HUES64 (cell line): ENCODE measurements at regions not wholly inside any gene's neighbourhood (a gene's known extent, or its start where the extent isn't known, plus 50 kb on each side); places are given as distances from the start of the nearest gene placed in this dataset.

Experiments
- H3K27ac ChIP-seq: 2 replicates; pipeline ENCODE4 v1.7.0; 2013; ENCODE audit warnings: low read depth, low read length, inconsistent platforms
- H3K27me3 ChIP-seq: 2 replicates; pipeline ENCODE4 v1.6.1; 2013; ENCODE audit warnings: mild to moderate bottlenecking, low read length; ENCODE audit not compliant: insufficient read depth
- H3K36me3 ChIP-seq: 2 replicates; pipeline ENCODE4 v1.6.1; 2013; ENCODE audit warnings: mild to moderate bottlenecking, low read length; ENCODE audit not compliant: insufficient read depth
- H3K4me1 ChIP-seq: 2 replicates; pipeline ENCODE4 v1.6.1; 2013; ENCODE audit warnings: mild to moderate bottlenecking, low read length, moderate library complexity; ENCODE audit not compliant: insufficient read depth
- H3K4me3 ChIP-seq: 2 replicates; pipeline ENCODE4 v1.5.1; 2013; ENCODE audit warnings: mild to moderate bottlenecking, low read length, moderate library complexity
- H3K9ac ChIP-seq: 2 replicates; pipeline ENCODE4 v1.6.1; 2013; ENCODE audit warnings: mild to moderate bottlenecking, low read depth, low read length
- H3K9me3 ChIP-seq: 2 replicates; pipeline ENCODE4 v1.6.1; 2013; ENCODE audit warnings: low read depth, low read length; ENCODE audit not compliant: insufficient read depth
- WGBS: fragments of 150-250, 120-280 bp; methylation state at CpG from one replicate; pipeline ENCODE4 v1.1.7; 2013; ENCODE audit warnings: missing lambda C conversion rate; 5-methylcytosine and 5-hydroxymethylcytosine counted together

- no peak overlapping the region for H3K4me3 ChIP-seq
- no peak overlapping the region for H3K9ac ChIP-seq
- WGBS: 90% methylated on average over 5 of the region's 5 CpGs
- no peaks in the 10 kb centered on the region for H3K4me1 ChIP-seq
- H3K36me3 ChIP-seq: no peaks in the 10 kb centered on the region
- H3K9me3 ChIP-seq: no peaks in the 10 kb centered on the region
- H3K27me3 ChIP-seq: no peaks in the 10 kb centered on the region
- H3K27ac ChIP-seq: no peak overlapping the region
Measured at GRCh38 chr13:44810061-44810840, 179.0 kb downstream of the NUFIP1 start.

GRCh38 chr13:44809190-44809589, 180.1 kb downstream of the NUFIP1 start:
- H3K27ac ChIP-seq: no peak overlapping the region
- H3K27me3 ChIP-seq: no peaks in the 10 kb centered on the region
- no peaks in the 10 kb centered on the region for H3K4me1 ChIP-seq
- H3K9ac ChIP-seq: no peak overlapping the region
- 93% methylated on average over 9 of the region's 9 CpGs for WGBS
- H3K36me3 ChIP-seq: no peaks in the 10 kb centered on the region
- no peak overlapping the region for H3K4me3 ChIP-seq
- H3K9me3 ChIP-seq: no peaks in the 10 kb centered on the region

GRCh38 chr13:44808185-44808584, 181.1 kb downstream of the NUFIP1 start:
- Histone ChIP-seq H3K4me3 (no peak overlapping the region), H3K27ac (no peak overlapping the region), H3K36me3 (no peaks in the 10 kb centered on the region), H3K27me3 (no peaks in the 10 kb centered on the region), H3K4me1 (no peaks in the 10 kb centered on the region), H3K9me3 (no peaks in the 10 kb centered on the region), H3K9ac (no peak overlapping the region)
- 91% methylated on average over 1 of the region's 1 CpG for WGBS

GRCh38 chr13:44807449-44808034, 181.7 kb downstream of the NUFIP1 start:
- H3K36me3 ChIP-seq: no peaks in the 10 kb centered on the region
- no peak overlapping the region for H3K27ac ChIP-seq
- H3K27me3 ChIP-seq: no peaks in the 10 kb centered on the region
- no peak overlapping the region for H3K9ac ChIP-seq
- no peaks in the 10 kb centered on the region for H3K4me1 ChIP-seq
- no peak overlapping the region for H3K4me3 ChIP-seq
- no peaks in the 10 kb centered on the region for H3K9me3 ChIP-seq
- 96% methylated on average over 5 of the region's 5 CpGs for WGBS

GRCh38 chr13:44806826-44807225, 182.4 kb downstream of the NUFIP1 start:
- WGBS: 92% methylated on average over 10 of the region's 10 CpGs
- Histone ChIP-seq H3K27ac (no peak overlapping the region), H3K9ac (no peak overlapping the region), H3K27me3 (no peaks in the 10 kb centered on the region), H3K4me3 (no peak overlapping the region), H3K9me3 (no peaks in the 10 kb centered on the region), H3K4me1 (no peaks in the 10 kb centered on the region), H3K36me3 (no peaks in the 10 kb centered on the region)

- Histone ChIP-seq H3K36me3 (no peaks in the 10 kb centered on the region), H3K9me3 (no peaks in the 10 kb centered on the region), H3K4me1 (no peaks in the 10 kb centered on the region), H3K27me3 (no peaks in the 10 kb centered on the region), H3K4me3 (no peak overlapping the region), H3K9ac (no peak overlapping the region), H3K27ac (no peak overlapping the region)
- WGBS: 92% methylated on average over 4 of the region's 5 CpGs
Measured at GRCh38 chr13:44805585-44805984, 183.7 kb downstream of the NUFIP1 start.

GRCh38 chr13:44803390-44803789, 185.9 kb downstream of the NUFIP1 start:
- Histone ChIP-seq H3K9me3 (no peaks in the 10 kb centered on the region), H3K4me1 (no peaks in the 10 kb centered on the region), H3K4me3 (no peak overlapping the region), H3K9ac (no peak overlapping the region), H3K27ac (no peak overlapping the region), H3K36me3 (no peaks in the 10 kb centered on the region), H3K27me3 (no peaks in the 10 kb centered on the region)
- 85% methylated on average over 4 of the region's 4 CpGs for WGBS

- Histone ChIP-seq H3K36me3 (no peaks in the 10 kb centered on the region), H3K27ac (no peak overlapping the region), H3K9me3 (no peaks in the 10 kb centered on the region), H3K9ac (no peak overlapping the region), H3K4me1 (no peaks in the 10 kb centered on the region), H3K4me3 (no peak overlapping the region), H3K27me3 (no peaks in the 10 kb centered on the region)
- 94% methylated on average over 4 of the region's 4 CpGs for WGBS
Measured at GRCh38 chr13:44802491-44802890, 186.8 kb downstream of the NUFIP1 start.

GRCh38 chr13:44801990-44802389, 187.3 kb downstream of the NUFIP1 start:
- H3K9ac ChIP-seq: no peak overlapping the region

GRCh38 chr13:44800626-44801025, 188.6 kb downstream of the NUFIP1 start:
- no peaks in the 10 kb centered on the region for H3K36me3 ChIP-seq
- no peak overlapping the region for H3K9ac ChIP-seq
- no peaks in the 10 kb centered on the region for H3K9me3 ChIP-seq
- H3K27ac ChIP-seq: no peak overlapping the region
- 93% methylated on average over 5 of the region's 5 CpGs for WGBS
- H3K4me1 ChIP-seq: no peaks in the 10 kb centered on the region
- H3K4me3 ChIP-seq: no peak overlapping the region
- no peaks in the 10 kb centered on the region for H3K27me3 ChIP-seq

More at GRCh38 chr13:44801990-44802389, 187.3 kb downstream of the NUFIP1 start:
- H3K4me1 ChIP-seq: no peaks in the 10 kb centered on the region
- H3K27ac ChIP-seq: no peak overlapping the region
- no peaks in the 10 kb centered on the region for H3K9me3 ChIP-seq
- H3K4me3 ChIP-seq: no peak overlapping the region
- no peaks in the 10 kb centered on the region for H3K36me3 ChIP-seq
- no peaks in the 10 kb centered on the region for H3K27me3 ChIP-seq
- WGBS: 97% methylated on average over 4 of the region's 4 CpGs

GRCh38 chr13:44797685-44798084, 191.6 kb downstream of the NUFIP1 start:
- WGBS: 98% methylated on average over 2 of the region's 2 CpGs
- no peaks in the 10 kb centered on the region for H3K9me3 ChIP-seq
- no peaks in the 10 kb centered on the region for H3K36me3 ChIP-seq
- no peak overlapping the region for H3K27ac ChIP-seq
- no peak overlapping the region for H3K4me3 ChIP-seq
- H3K4me1 ChIP-seq: no peaks in the 10 kb centered on the region
- H3K27me3 ChIP-seq: no peaks in the 10 kb centered on the region
- H3K9ac ChIP-seq: no peak overlapping the region
